ENCODE measurements at regions not wholly inside any gene's neighbourhood (a gene's known extent, or its start where the extent isn't known, plus 50 kb on each side); places are given as distances from the start of the nearest gene placed in this dataset.

- intact Hi-C loops (cut with DNase I): no loop called here
- Histone ChIP-seq H3K36me3 (ENCODE audit: control insufficient read depth in 2 of 3, insufficient read depth in 3 of 3, low read length in 3 of 3) (no peaks in the 10 kb centered on the region), H3K4me3 (ENCODE audit: low read length in 3 of 3) (no peak overlapping the region), H3K27me3 (ENCODE audit: control insufficient read depth, insufficient read depth, low read length) (no peaks in the 10 kb centered on the region), H3K9me3 (ENCODE audit: control insufficient read depth in 2 of 3, insufficient read depth in 1 of 3, low read length in 3 of 3) (peaks cover 0 to 3% (median 0%) of the 10 kb centered on the region in 3 donors), H3K27ac (ENCODE audit: low read depth in 2 of 2, low read length in 2 of 2) (no peak overlapping the region), H3K4me1 (ENCODE audit: control insufficient read depth in 2 of 3, insufficient read depth in 2 of 3, low read depth in 1 of 3, low read length in 3 of 3) (no peaks in the 10 kb centered on the region), H3K9ac (ENCODE audit: low read length in 3 of 3) (no peak overlapping the region)
- no peak for DNase-seq
- FAIRE-seq: no peak
- no peak for TF ChIP-seq CTCF (IDR thresholded peaks at IDR 0.05; ENCODE audit: borderline replicate concordance, extremely low read depth, insufficient read depth)
Observed at GRCh38 chr1:4034318-4034887, 134.3 kb upstream of the C1orf174 start.

GRCh38 chr1:4044967-4045366 lies 144.9 kb upstream of the C1orf174 start:
- intact Hi-C loops (cut with DNase I): no loop called here
- DNase-seq: no peak

GRCh38 chr1:4045397-4046010 lies 145.4 kb upstream of the C1orf174 start:
- no peak for TF ChIP-seq CTCF (IDR thresholded peaks at IDR 0.05; ENCODE audit: borderline replicate concordance, extremely low read depth, insufficient read depth)
- Histone ChIP-seq H3K9me3 (ENCODE audit: control insufficient read depth in 2 of 3, insufficient read depth in 1 of 3, low read length in 3 of 3) (no peaks in the 10 kb centered on the region), H3K27me3 (ENCODE audit: control insufficient read depth, insufficient read depth, low read length) (no peaks in the 10 kb centered on the region), H3K27ac (ENCODE audit: low read depth in 2 of 2, low read length in 2 of 2) (no peak overlapping the region), H3K36me3 (ENCODE audit: control insufficient read depth in 2 of 3, insufficient read depth in 3 of 3, low read length in 3 of 3) (no peaks in the 10 kb centered on the region), H3K4me3 (ENCODE audit: low read length in 3 of 3) (no peak overlapping the region), H3K4me1 (ENCODE audit: control insufficient read depth in 2 of 3, insufficient read depth in 2 of 3, low read depth in 1 of 3, low read length in 3 of 3) (no peaks in the 10 kb centered on the region), H3K9ac (ENCODE audit: low read length in 3 of 3) (no peak overlapping the region)
- intact Hi-C loops (cut with DNase I): no loop called here
- no peak for DNase-seq
- no peak for FAIRE-seq

More at GRCh38 chr1:4044967-4045366, 144.9 kb upstream of the C1orf174 start:
- no peak for TF ChIP-seq CTCF (IDR thresholded peaks at IDR 0.05; ENCODE audit: borderline replicate concordance, extremely low read depth, insufficient read depth)
- H3K9ac ChIP-seq (ENCODE audit: low read length in 3 of 3): no peak overlapping the region
- no peaks in the 10 kb centered on the region for H3K4me1 ChIP-seq (ENCODE audit: control insufficient read depth in 2 of 3, insufficient read depth in 2 of 3, low read depth in 1 of 3, low read length in 3 of 3)
- no peak for FAIRE-seq
- H3K27me3 ChIP-seq (ENCODE audit: control insufficient read depth, insufficient read depth, low read length): no peaks in the 10 kb centered on the region
- H3K36me3 ChIP-seq (ENCODE audit: control insufficient read depth in 2 of 3, insufficient read depth in 3 of 3, low read length in 3 of 3): no peaks in the 10 kb centered on the region
- H3K9me3 ChIP-seq (ENCODE audit: control insufficient read depth in 2 of 3, insufficient read depth in 1 of 3, low read length in 3 of 3): no peaks in the 10 kb centered on the region
- no peak overlapping the region for H3K27ac ChIP-seq (ENCODE audit: low read depth in 2 of 2, low read length in 2 of 2)
- no peak overlapping the region for H3K4me3 ChIP-seq (ENCODE audit: low read length in 3 of 3)

Data from kidney (tissue), 13 donors.